Suppressor macrophage treated with lipopolysaccharide for 1 hour (primary cell): ENCODE measurements at regions not wholly inside any gene's neighbourhood (a gene's known extent, or its start where the extent isn't known, plus 50 kb on each side); places are given as distances from the start of the nearest gene placed in this dataset.

Experiments used
- DNase-seq, 3 donors: peaks; one replicate each; pipeline ENCODE4 v3.0.0-alpha.2; 2020 to 2022

DNA sequence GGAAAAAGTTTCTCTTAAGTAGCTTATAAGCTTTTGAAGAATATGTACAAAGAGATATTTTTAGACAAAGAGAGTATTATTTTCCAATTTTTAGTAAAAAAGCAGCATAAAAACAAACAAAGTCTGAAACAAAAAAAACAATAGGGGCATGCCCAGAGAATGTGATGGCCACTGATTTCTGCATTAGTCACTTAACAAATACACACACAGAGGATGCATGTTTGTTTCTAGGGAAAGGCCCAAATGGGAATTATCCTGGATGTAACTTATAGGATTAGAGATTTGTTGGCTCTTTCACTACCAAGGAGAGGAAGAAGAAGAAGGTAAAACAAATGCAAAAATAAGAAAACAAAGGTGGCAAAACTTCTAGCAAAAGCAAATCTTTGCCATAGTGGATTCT is 95.9 kb upstream of the SCOC start:
- no peak for DNase-seq

DNA sequence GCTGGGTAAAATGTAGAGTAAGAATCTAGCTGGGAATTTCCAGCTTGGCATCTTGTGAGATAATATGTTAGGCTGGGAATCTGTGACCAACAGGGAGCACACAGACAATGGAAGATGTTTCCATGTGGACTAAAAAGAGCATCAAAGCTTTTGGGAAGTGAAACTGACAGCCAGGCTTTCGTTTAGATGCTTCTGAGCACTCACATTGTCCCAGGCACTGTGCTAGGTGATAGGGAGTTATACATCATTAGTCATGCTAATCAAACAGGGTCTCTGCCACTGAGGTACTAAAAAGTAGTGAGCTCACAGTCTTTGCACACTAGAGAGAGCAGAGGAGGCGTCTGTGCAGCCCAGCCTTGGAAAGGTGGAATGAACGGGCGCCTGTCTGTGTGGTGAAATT is 101.9 kb upstream of the SCOC start:
- DNase-seq: peak in 1 of 3 donors; percentile 14

DNA sequence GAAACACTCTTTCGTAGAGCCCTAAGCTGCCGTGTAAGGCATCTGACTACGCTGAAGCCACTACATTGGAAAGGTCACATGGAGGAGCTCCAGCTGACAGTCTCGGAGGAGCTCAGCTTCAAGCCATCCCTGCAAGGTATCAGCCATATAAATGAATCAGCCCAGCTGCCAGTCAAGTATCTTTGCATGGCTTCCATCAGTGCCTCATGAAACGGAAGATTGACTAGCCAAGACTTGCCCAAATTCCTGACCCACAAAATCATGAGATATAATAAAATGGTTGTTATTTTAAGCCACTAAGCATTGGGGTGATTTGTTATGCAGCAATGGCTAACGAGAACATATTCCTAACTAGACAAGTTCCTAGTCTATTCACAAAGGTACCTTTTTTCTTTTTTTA is 104.1 kb upstream of the SCOC start:
- no peak for DNase-seq

DNA sequence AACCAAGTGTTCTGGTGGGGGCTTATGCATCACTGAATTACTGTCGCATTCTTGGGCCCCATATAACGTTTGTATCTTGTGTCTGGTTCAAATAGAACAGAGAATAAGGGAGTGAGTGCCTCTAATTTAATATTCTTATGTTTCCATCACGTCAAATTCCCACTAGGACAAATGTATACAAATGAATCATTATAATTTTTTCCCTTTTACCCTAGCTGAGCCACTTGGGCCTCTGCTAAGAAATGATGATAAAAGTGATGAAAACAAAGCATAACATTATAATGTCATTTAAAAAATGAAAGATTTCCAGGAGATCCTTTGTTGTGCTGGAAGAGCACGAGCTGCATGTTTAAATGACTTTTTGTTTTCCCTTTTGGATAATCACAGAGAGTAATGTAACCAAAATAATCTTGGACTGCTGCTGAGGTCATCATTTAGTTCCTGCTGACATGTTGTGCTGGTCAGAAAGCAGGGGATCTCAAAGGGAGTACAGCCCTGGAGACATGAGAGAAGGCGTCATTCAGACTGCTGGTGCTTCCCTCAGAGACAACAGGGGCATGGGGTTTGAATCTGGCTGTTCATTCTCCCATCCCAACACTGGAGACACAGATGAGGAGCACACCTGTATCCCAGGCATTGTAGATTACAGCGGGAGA is 105.1 kb upstream of the SCOC start:
- no peak for DNase-seq

DNA sequence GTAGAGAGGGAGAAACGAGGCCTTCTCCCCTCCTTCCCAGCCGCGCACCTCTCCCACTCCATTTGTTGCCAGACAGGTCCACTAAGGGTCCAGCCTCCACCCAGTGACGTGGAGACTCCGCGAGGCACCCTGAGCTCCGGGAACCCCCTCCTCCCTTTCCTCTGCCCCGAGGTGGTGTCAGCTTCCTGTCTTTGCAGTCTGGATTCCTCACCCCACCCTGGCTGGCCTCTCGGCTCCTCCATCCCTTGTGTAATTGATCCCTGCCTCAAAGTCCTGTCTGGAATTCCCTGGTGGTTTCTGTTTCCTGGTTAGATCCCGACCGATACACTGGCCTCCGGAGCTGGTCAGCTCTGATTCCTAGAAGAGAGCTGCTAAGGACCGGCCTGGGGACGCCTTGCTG is 105.9 kb upstream of the SCOC start:
- no peak for DNase-seq

DNA sequence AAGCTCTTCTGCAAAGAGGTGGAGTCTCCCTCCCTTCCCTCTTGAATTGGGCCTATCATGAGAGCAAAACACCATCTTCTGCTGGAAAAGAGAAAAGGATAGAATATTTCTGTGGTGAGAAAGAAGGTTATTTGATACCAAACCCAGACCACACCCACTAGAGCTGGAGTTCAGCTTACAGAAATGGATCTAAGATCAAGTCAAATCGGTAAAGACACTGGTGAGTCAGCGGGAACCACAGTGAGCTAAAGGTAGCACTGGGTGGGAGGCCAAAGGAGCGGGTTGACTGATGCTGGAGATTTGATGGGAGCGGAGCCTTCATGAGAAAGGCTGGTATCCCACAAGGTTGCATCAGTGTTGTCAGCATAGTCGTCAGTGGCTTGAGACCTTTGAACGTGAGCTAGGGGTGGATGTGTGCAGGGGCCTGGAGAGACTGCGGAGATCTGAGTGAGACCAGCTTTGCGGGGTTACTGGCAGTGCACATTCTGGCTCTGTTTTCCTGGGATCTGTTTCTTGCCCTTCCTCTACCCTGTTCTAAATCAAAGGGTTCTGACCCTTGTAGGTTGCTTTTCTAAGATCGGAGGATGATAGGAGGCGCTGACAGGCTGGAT is 106.4 kb upstream of the SCOC start:
- DNase-seq: no peak

DNA sequence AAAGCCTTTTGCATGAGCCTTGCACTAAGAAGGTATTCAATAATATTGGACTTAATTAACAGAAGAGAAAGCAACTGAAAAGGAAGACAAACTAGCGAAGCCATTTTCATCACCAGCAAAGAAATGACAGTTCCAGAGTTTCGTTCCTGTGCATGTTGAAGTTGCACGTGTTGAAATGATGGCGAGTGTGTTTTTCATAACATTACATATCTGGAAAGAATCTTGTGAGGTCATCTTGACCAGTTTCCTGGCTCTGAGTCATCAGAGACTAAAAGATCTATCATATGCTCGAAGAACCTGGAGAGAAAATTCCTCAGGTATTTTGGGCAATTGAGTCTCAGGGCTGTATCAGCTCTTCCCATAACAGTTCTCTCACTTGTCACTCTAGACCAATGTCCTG is 106.2 kb upstream of the MAML3 start:
- peak in 2 of 3 donors; percentile 37 to 45 for DNase-seq

DNA sequence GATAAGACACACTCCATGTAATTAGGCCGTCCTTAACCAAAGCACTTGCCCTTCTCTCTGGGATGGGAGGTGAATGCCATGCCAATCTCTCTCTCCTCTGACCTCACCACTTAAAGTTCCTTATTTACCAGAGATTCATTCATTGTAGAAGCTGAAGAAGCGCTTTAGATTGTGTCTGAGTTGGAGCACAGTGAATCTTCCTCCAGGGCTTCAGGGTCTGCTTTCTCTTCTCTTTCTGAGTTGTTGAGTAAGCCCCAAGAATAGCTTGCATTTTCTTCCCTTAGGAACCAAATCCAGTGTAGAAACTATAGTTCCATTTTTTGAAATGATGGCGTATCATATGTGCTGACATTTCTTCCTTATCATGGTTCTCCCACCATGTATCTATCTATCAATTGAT is 104.5 kb upstream of the MAML3 start:
- peak in 2 of 3 donors; percentile 37 to 38 for DNase-seq

DNA sequence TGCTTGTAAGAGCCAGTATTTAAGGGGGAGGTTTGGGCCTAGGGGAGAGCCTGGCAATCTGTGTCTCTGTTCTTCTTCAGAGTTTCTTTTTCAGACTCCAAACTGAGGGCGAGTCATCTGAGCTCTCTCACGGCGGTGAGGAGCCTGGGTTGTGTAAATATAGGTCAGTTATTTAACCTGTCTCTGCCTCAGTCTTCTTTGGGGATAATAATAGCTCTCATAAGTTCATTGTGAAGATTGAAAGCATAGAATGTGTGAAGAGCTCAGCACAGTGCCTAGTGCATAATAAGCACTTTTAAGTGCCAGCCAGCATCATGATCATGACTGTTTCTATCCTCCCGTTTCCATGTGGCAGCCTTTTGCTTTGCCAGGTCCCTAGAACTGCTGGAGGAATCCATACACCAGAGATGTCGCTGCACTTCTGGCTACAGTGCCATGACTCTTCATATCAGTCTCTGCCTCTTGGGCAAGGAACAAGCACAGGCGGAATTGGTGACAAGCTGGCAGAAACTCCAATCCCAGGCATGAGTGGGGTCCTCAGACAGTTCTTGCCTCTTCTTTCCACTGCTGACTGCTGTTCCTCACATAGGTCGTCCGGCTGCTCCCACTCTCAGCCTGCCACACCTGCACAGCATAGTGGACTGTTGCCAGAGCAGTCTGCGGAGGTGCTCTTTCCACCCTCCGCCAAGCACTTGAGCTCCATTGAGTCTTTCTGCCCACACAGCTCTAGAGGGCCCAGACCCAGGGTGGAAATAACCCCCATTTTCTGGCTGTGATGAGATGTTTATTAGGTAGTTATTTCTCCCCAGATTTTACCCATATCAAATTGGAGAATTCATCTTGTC is 103.7 kb upstream of the MAML3 start:
- no peak for DNase-seq

DNA sequence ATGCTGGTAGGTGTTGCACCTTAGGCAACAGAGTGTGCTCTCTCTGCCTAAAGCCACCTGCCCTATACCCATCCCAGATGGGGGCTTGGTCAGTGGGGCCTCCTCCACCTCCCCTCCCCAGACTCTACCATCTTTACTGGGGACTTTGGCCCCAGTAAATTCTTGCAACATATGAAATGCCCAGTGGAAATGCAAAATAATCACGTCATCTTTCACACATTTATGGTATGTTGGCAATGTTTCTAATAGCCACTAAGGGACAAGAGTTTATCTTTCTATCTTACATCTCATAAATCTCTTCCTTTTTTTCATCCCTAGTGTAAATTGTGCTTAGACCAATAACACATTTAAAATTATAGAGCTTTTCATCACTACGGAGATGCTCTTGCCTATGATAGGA is 103.0 kb upstream of the MAML3 start:
- no peak for DNase-seq

DNA sequence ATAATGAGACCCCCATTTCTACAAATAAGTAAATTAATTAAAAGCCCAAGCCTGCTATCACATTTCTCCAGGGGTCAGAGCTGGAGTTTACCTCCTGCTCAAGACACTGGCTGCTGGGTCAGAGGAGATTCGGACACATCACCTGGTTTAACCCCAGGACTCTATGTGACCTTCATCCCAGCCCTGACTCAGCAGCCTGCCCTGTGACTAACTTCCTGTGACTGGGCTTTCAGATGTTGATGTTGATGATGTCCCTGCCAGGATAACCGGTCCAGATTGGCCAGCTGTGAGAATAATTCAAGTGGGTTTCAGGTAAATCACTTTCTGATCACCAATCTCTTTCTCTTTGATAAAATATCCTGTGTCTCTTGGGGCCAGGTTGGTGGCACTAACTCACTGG is 102.4 kb upstream of the MAML3 start:
- peak; percentile 52 to 62 (median 62) for DNase-seq

DNA sequence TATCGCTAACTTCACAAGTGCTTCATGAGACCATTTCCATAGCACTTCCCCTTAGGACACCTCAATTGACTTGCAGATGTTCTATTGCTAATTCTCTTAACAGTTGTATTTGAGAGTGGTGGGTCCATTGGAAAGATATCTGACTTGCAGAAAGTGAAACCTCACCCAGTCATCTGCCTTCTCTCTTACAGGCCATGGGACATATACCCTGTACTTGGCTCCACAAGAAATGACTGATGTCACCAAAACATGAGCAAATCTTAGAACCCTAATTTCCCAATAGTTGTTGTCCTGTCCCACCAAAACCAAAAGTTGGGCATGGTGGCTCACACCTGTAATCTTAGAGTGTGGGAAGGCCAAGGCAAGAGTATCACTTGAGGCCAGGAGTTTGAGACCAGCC is 101.9 kb upstream of the MAML3 start:
- peak in 2 of 3 donors; percentile 35 to 50 for DNase-seq

DNA sequence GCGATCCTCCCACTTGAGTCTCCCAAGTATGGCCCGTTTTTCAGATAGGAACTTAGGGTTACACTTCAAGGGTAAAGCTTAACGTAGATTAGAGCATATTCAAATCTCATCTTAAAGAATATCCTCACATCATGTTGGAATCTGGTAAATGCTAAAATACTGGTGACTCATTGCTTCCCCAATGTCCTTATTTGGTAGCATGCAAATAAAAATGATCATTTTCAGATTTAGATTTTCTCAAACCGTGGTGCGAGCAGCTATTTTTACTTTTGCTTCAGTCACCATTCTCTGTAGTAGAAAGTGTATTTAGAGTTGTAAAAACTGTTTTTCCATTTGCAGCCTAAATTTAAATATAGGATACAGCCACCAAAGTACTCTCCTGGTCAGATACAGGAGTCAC is 101.5 kb upstream of the MAML3 start:
- peak in 2 of 3 donors; percentile 53 to 71 for DNase-seq

DNA sequence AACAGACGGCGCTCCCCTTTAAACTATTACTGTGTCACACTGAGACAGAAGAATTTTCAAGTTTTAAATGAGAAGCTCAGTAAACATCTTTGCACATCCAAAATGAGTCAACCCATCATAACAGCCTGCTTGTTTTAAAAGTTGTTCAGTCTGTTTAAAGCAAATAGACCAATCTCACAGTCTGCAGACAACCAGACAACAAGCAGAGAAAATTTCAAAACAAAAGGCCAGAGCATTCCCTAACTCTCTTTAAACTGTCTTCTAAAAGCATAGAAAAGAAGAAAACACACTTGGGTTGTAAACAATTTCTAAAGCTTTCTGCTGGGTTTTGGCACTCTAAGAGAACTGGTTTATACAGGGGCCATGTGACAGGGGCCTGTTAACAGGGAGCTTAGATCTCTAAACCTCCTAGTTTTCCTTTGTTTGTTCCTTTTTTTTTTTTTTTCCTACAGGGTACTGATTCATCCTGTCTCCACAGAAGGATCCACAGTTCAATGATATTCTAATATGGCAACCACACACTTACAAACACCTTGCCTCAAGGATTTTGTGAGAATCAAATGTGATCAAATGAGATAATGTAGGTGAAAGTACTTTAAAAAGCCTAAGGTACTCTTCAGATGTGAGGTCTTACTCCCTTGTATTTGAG is 100.8 kb upstream of the MAML3 start:
- DNase-seq: no peak

DNA sequence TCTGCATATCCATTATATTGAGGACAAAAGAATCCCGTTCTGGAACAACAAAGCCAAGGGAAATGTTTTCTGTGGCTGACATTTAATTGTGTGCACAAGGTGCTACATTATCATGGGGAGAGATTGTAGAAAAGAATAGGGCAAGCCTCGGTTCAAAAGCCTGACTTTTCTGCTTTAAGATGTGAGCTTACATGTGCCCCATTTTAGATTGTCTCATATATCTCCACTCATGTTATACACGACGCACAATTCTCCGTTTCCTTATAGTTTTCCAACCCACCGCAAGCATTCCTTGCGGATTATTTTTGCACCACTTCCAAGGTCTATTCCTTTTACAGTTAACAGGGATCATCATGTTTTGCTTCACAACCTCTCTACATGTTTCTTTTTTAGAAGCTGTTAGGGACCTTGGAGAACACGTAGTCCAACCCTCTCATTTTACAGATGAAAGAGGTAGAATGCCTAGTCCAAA is 99.6 kb upstream of the MAML3 start:
- DNase-seq: no peak

DNA sequence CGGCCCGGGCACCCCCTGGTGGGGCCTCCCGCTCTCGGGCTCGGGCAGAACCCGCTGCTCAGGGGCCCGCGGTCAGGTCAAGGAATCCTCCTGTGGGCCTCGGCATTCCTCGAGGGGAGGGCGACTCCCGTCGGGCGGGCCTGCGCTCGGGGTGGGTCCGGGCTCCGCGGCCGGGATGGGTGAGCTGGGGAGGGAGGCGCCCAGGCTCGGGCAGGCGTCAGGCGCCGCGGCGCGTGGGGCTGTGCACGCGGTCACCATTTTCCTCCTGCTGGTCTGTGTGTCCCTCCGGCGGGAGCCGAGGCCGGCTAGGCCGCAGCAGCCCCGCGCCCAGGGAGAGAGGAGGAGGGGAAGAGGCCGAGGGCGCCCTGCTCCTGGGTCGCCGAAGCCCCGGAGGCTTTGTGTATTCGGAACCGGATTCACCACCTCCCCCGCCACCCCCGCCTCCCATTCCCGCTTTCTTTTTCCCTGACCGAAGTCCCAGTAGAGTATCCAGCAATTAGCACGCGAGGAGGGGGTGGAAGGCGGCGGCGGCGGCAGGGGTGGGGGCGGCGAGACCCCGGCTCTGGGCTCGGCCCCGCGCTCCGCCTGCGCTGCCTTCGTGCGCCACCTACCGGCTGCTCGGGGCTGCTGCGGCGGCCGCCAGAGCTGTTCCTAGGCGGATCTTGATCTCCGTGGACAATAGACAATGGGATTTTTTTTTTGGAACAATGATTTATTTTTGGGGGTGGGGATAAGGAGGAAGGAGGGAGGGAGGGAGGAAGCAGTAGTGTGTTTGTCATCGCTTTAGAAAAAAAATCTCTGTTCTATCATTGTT is 99.0 kb upstream of the MAML3 start:
- peak; percentile 65 to 86 (median 75) for DNase-seq

DNA sequence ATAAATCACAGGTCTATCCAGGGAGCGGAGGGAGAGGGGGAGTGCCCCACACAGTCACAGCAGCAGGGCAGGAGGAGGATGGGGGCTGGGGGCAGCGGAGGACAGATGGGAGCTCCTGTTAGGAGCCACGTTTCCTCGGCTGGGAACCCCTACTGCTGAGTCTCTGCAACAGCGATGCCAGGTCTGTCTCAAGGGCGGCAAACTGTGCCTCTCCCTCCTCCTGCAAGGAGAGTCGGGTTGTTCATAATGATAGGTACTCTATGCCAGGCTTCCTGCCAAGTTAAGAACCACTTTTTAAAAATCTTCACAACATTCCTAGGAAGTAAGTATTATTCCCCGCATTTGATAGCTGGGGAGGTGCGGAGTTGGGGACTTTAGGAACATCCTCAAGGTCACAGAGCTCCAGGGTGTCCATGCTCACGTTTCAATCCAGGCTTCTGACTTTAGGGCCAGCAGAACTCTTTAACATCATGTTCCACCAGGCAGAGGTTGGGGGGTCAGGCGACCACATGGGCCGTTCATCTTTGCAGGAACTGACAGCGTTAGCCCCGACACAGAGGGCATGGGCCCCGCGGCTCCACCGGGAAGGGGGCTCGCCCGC is 98.3 kb upstream of the MAML3 start:
- DNase-seq: no peak

DNA sequence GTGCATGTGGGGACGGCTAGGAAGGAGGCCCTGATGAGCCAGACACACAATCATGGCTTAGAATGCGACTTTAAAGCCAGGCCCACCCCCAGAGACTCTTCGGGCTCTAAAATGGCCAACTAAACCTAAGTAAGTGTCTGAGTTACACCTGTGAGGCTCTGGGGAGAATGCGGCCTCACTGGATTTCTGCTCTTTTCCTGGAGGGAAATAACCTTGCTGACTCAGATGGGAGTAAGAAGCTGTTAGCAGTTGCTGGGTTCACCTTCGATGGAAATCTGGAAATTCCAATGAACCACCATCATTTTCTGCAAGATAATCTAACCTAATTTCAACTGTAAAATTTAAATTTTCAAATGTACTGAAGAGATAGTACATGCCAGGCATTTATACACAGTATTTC is 97.6 kb upstream of the MAML3 start:
- DNase-seq: peak in 1 of 3 donors; percentile 40

DNA sequence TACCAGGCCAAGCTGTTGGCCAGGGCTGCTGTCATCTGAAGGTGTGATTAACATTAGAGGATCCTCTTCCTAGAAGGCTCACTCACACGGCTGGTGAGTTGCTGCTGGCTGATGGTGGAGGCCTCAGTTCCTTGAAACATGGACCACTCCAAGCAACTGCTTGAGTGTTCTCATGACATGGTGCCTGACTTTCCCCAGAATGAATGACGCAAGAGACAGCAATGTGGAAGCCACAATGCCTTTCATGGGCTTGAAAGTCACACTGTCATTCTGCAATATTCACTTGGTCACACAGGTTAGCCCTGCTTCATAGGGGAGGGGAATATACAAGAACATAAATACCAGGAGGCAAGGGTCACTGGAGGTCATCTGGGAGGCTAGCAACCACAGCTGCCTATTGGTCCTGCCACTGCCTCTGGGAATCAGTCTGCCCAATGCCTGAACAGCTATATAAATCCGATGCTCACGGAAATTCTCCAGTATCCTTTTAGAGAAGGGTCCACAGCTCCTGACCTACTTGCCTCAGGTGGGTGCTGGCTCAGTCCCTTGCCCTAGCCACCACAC is 97.1 kb upstream of the MAML3 start:
- DNase-seq: peak; percentile 72 to 86 (median 84)

DNA sequence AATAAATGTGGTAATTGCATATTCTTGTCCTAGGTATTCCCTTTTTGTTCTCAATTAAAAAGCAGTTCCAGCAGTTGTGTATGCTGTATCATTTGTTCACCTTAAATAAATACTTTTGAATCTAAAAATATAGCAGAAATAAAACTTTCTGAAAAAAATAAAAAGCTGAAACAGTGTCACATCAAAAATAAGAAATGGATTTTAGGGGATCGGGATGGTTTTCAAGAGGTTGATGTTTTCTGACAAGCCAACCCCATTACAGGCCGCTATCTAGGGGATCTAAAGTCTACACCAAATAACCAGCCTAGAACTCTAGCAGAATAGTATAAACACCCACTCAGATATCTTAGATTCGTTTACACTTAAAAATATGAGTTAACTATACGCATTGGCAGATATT is 95.4 kb upstream of the MAML3 start:
- DNase-seq: peak; percentile 35 to 42 (median 40)

DNA sequence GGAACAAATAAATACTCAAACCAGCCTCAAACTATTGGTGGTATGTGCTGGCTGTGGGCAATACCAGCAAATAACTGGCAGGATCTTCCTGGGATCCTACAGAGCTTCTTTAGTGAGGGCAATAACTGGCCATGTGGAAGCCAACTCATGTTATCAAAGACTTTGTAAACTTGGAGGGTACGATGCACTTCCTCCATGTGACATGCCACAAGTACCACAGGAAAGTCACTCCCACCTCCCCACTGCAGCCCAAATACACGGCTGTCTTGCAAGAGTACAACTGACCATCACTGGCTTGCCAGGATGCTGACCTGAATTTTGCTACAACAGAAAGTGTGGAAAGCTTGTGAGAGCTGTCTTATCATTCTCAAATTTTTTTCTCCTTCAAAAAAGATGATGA is 93.3 kb upstream of the MAML3 start:
- no peak for DNase-seq

DNA sequence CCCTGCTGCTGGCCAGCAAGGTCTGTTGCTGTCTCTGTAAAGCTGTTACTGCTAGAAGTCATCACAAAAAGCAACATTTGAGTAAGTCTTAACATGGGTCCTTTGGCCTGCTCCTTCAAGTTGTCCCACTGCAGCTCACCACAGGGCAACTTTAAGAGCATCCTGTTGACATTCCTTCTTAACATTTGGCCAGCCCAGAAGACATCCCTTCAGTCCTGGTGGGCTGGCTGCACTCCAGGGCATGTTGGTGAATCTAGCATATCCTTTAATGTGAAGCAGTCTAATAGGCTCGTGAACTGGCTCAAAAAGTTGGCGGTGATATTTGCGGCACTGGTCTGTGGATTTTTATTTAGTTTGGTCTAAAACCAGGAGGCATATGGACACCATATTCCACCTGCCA is 92.2 kb upstream of the MAML3 start:
- no peak for DNase-seq
